Heart left ventricle (tissue), 16 donors: ENCODE measurements at regions not wholly inside any gene's neighbourhood (a gene's known extent, or its start where the extent isn't known, plus 50 kb on each side); places are given as distances from the start of the nearest gene placed in this dataset.

Source experiments
- ATAC-seq, 4 donors: fragments of 200-7000 bp; cut with Tn5 transposase; one replicate each; pipeline ENCODE4 v1.9.1; 2020 to 2022; ENCODE audit warnings: moderate library complexity in 4 of 4, mild to moderate bottlenecking in 3 of 4, moderate number of reproducible peaks in 1 of 4
- DNase-seq, 5 donors: peaks; one replicate each; pipeline ENCODE4 v3.0.0-alpha.2; 2020
- H3K27ac ChIP-seq, 12 donors: fragments of 200-600 bp; sonication (generic) in 4 of 12; one replicate each; pipeline versions ENCODE4 v1.5.0 to v1.8.0; 2016 to 2022; ENCODE audit warnings: mild to moderate bottlenecking in 2 of 12
- H3K27me3 ChIP-seq, 9 donors: fragments of 200-600 bp; sonication (generic) in 2 of 9; one replicate each; pipeline versions ENCODE4 v1.5.1 to v1.8.0; 2016 to 2022; ENCODE audit warnings: mild to moderate bottlenecking in 3 of 9
- H3K36me3 ChIP-seq, 9 donors: fragments of 200-600 bp; sonication (generic) in 2 of 9; one replicate each; pipeline versions ENCODE4 v1.5.0 to v1.8.0; 2018 to 2022; ENCODE audit warnings: mild to moderate bottlenecking in 2 of 9
- H3K4me1 ChIP-seq, 12 donors: fragments of 200-600 bp; sonication (generic) in 4 of 12; one replicate each; pipeline versions ENCODE4 v1.5.0 to v1.8.0; 2016 to 2022; ENCODE audit warnings: mild to moderate bottlenecking in 3 of 12
- H3K4me3 ChIP-seq, 12 donors: fragments of 200-600 bp; sonication (generic) in 4 of 12; one replicate each; pipeline versions ENCODE4 v1.5.0 to v1.8.0; 2017 to 2022; ENCODE audit warnings: mild to moderate bottlenecking in 9 of 12, moderate library complexity in 4 of 12
- H3K9me3 ChIP-seq, 12 donors: fragments of 200-600 bp; sonication (generic) in 4 of 12; one replicate each; pipeline versions ENCODE4 v1.5.0 to v1.8.0; 2016 to 2022; ENCODE audit warnings: mild to moderate bottlenecking in 1 of 12
- CTCF ChIP-seq, 12 donors: fragments of 200-600 bp; sonication (generic) in 4 of 12; IDR thresholded peaks; one replicate each; pipeline versions ENCODE4 v1.5.0 to v1.8.0; 2018 to 2022; ENCODE audit warnings: antibody characterized with exemption in 12 of 12, mild to moderate bottlenecking in 5 of 12
- POLR2A ChIP-seq, 2 donors: fragments of 450-650 bp; IDR thresholded peaks; one replicate each; pipeline ENCODE4 v1.6.1; 2017; ENCODE audit warnings: antibody characterized with exemption in 2 of 2, mild to moderate bottlenecking in 2 of 2, moderate library complexity in 2 of 2
- WGBS, 4 donors: extraction: QIAGEN DNeasy Blood & Tissue Kit in 2 of 4; methylation state at CpG; one replicate each; pipeline versions ENCODE4 v1.1.5 to v1.1.7; 2013 to 2018; 5-methylcytosine and 5-hydroxymethylcytosine counted together
- intact Hi-C, 10 donors: fragments of 100-400 bp; cut with DNase I; formaldehyde crosslinking; loops; one replicate each; pipeline versions ENCODE4 v1.11.1 to v1.14.2; 2022
- donor health status: ischemic (EF 13 %, LVEDD 7.1; RV severe dilation, severe dysfunction).
- donor health status: healthy with polysubstance abuse.
- donor health status: DM: no; HTN: yes; CAD: no.
- donor health status: DM: no; HTN: no; CAD: no.
- donor health status: ischemic (EF 25% LVEDD 6.9; RV normal size, moderate dysfunction).
- donor health status: ischemic (EF 25% LVEDD 5.7; RV mildly dilated, moderate dysfunction).
- donor health status: healthy.
- donor health status: DM: yes; HTN: yes; CAD: no.
- donor health status: ischemic (EF 35%, LVEDD 5.7; RV mildly dilated, moderate dysfunction).
- donor health status: nonischemic (EF 11% LVEDD 7.7; RV severe dilation, severe dysfunction).
- donor health status: DM: yes; HTN: yes; CAD: no.
- donor health status: PGD.
- donor health status: ischemic (EF 29% LVEDD 5.4; RV normal size, mild dysfunction).
- donor health status: nonischemic (EF 23%, LVEDD 6.1; RV moderate dilation, normal function).

GRCh38 chr5:174167080-174167910 is 121.8 kb downstream of the NSG2 start:
- Histone ChIP-seq H3K4me3 (no peak overlapping the region), H3K27me3 (no peaks in the 10 kb centered on the region), H3K9me3 (peaks cover 0 to 18% (median 6%) of the 10 kb centered on the region in 12 donors), H3K36me3 (no peaks in the 10 kb centered on the region), H3K4me1 (peaks cover 0 to 3% (median 0%) of the 10 kb centered on the region in 12 donors), H3K27ac (no peak overlapping the region)
- TF ChIP-seq CTCF (IDR thresholded peaks at IDR 0.05) (no peak), POLR2A (IDR thresholded peaks at IDR 0.05) (no peak)
- no peak for ATAC-seq
- intact Hi-C loops: no loop called here
- WGBS, 4 donors: 81 to 84% (median 82%) methylated on average over 16 of the region's 16 CpGs
- no peak for DNase-seq

- no peak for ATAC-seq
- no peak overlapping the region for H3K27ac ChIP-seq
- no peak for DNase-seq
- intact Hi-C loops: no loop called here
- peaks cover 0 to 12% (median 0%) of the 10 kb centered on the region in 9 donors for H3K27me3 ChIP-seq
- no peak overlapping the region for H3K4me3 ChIP-seq
- TF ChIP-seq CTCF (IDR thresholded peaks at IDR 0.05) (no peak), POLR2A (IDR thresholded peaks at IDR 0.05) (no peak)
- peaks cover 0 to 5% (median 0%) of the 10 kb centered on the region in 12 donors for H3K4me1 ChIP-seq
- no peaks in the 10 kb centered on the region for H3K36me3 ChIP-seq
- H3K9me3 ChIP-seq: peaks cover 0 to 18% (median 6%) of the 10 kb centered on the region in 12 donors
- WGBS, 4 donors: 19 to 27% (median 21%) methylated on average over 5 of the region's 5 CpGs
Observed at GRCh38 chr5:174172152-174172551, 126.6 kb downstream of the NSG2 start.

- no peak for TF ChIP-seq POLR2A (IDR thresholded peaks at IDR 0.05)
- no peak for TF ChIP-seq CTCF (IDR thresholded peaks at IDR 0.05)
- intact Hi-C loops: no loop called here
- no peak overlapping the region for H3K4me3 ChIP-seq
- peaks cover 0 to 5% (median 0%) of the 10 kb centered on the region in 12 donors for H3K4me1 ChIP-seq
- ATAC-seq (no peak), DNase-seq (no peak)
- no peak overlapping the region for H3K27ac ChIP-seq
- WGBS, 4 donors: 53 to 66% (median 61%) methylated on average over 4 of the region's 4 CpGs
- H3K9me3 ChIP-seq: peaks cover 0 to 18% (median 6%) of the 10 kb centered on the region in 12 donors
- peaks cover 0 to 14% (median 0%) of the 10 kb centered on the region in 9 donors for H3K27me3 ChIP-seq
- no peaks in the 10 kb centered on the region for H3K36me3 ChIP-seq
Observed at GRCh38 chr5:174172566-174172965, 127.1 kb downstream of the NSG2 start.

- WGBS, 4 donors: 72 to 84% (median 78%) methylated on average over 6 of the region's 6 CpGs
- H3K4me3 ChIP-seq: no peak overlapping the region
- TF ChIP-seq POLR2A (IDR thresholded peaks at IDR 0.05) (no peak), CTCF (IDR thresholded peaks at IDR 0.05) (no peak)
- ATAC-seq (no peak), DNase-seq (no peak)
- peaks cover 0 to 5% (median 0%) of the 10 kb centered on the region in 12 donors for H3K4me1 ChIP-seq
- intact Hi-C loops: no loop called here
- peaks cover 0 to 16% (median 0%) of the 10 kb centered on the region in 9 donors for H3K27me3 ChIP-seq
- H3K9me3 ChIP-seq: peaks cover 0 to 11% (median 6%) of the 10 kb centered on the region in 12 donors
- H3K27ac ChIP-seq: no peak overlapping the region
- H3K36me3 ChIP-seq: no peaks in the 10 kb centered on the region
Observed at GRCh38 chr5:174173766-174174165, 128.3 kb downstream of the NSG2 start.
